Activated naive CD8-positive, alpha-beta T cell treated with anti-CD3 and anti-CD28 coated beads, Interleukin-2, amount 50 U/mL, for 24 hours (primary cell): ENCODE measurements at regions not wholly inside any gene's neighbourhood (a gene's known extent, or its start where the extent isn't known, plus 50 kb on each side); places are given as distances from the start of the nearest gene placed in this dataset.
"Not testable (repeated sequence)": the region's sequence is repeated elsewhere in the genome, so short reads cannot be mapped to it uniquely, and the experiment has no call there.

Experiments
- ATAC-seq: fragments of 150-1000 bp; cut with Tn5 transposase; one replicate; pipeline ENCODE4 v1.10.0; 2021
- DNase-seq: peaks from one replicate; pipeline ENCODE4 v3.0.0; 2021
- H3K27ac Mint-ChIP-seq: one replicate; pipeline ENCODE4 v1.8.0; 2021; ENCODE audit warnings: mild to moderate bottlenecking, mixed read lengths
- H3K27me3 Mint-ChIP-seq: one replicate; pipeline ENCODE4 v1.8.0; 2021; ENCODE audit warnings: mixed read lengths
- H3K36me3 Mint-ChIP-seq: one replicate; pipeline ENCODE4 v1.8.0; 2021; ENCODE audit warnings: low read depth, mixed read lengths
- H3K4me1 Mint-ChIP-seq: one replicate; pipeline ENCODE4 v1.8.0; 2021; ENCODE audit warnings: mixed read lengths
- H3K4me3 Mint-ChIP-seq: one replicate; pipeline ENCODE4 v1.8.0; 2021; ENCODE audit warnings: mild to moderate bottlenecking, moderate library complexity, mixed read lengths
- H3K9me3 Mint-ChIP-seq: one replicate; pipeline ENCODE4 v1.8.0; 2021; ENCODE audit warnings: mixed read lengths

GRCh38 chr3:26460985-26461384 lies 161.6 kb upstream of the LRRC3B start:
- Mint-ChIP-seq H3K4me3 (no peak overlapping the region), H3K9me3 (peaks cover 17% of the 10 kb centered on the region), H3K27ac (no peak overlapping the region), H3K36me3 (no peaks in the 10 kb centered on the region), H3K4me1 (no peaks in the 10 kb centered on the region), H3K27me3 (no peaks in the 10 kb centered on the region)
- ATAC-seq = no peak
- no peak for DNase-seq

- no peaks in the 10 kb centered on the region for H3K4me1 Mint-ChIP-seq
- no peaks in the 10 kb centered on the region for H3K27me3 Mint-ChIP-seq
- no peak overlapping the region for H3K27ac Mint-ChIP-seq
- DNase-seq (no peak), ATAC-seq (no peak)
- peaks cover 15% of the 10 kb centered on the region for H3K9me3 Mint-ChIP-seq
- no peaks in the 10 kb centered on the region for H3K36me3 Mint-ChIP-seq
- H3K4me3 Mint-ChIP-seq = no peak overlapping the region
These were observed 150.2 kb upstream of the LRRC3B start for GRCh38 chr3:26472345-26472744.

- no peak for ATAC-seq
- Mint-ChIP-seq H3K9me3 (peaks cover 10% of the 10 kb centered on the region), H3K4me1 (no peaks in the 10 kb centered on the region), H3K4me3 (no peak overlapping the region), H3K27me3 (no peaks in the 10 kb centered on the region), H3K36me3 (no peaks in the 10 kb centered on the region), H3K27ac (no peak overlapping the region)
- DNase-seq = no peak
These were observed 147.9 kb upstream of the LRRC3B start for GRCh38 chr3:26474706-26475105.

GRCh38 chr3:26480377-26480776 lies 142.2 kb upstream of the LRRC3B start:
- Mint-ChIP-seq H3K27ac (no peak overlapping the region), H3K4me3 (no peak overlapping the region), H3K9me3 (peaks cover 19% of the 10 kb centered on the region), H3K36me3 (no peaks in the 10 kb centered on the region), H3K27me3 (no peaks in the 10 kb centered on the region), H3K4me1 (no peaks in the 10 kb centered on the region)
- ATAC-seq (no peak), DNase-seq (no peak)

GRCh38 chr3:26484140-26484539 lies 138.4 kb upstream of the LRRC3B start:
- Mint-ChIP-seq H3K27ac (no peak overlapping the region), H3K4me1 (no peaks in the 10 kb centered on the region), H3K36me3 (no peaks in the 10 kb centered on the region), H3K27me3 (no peaks in the 10 kb centered on the region), H3K4me3 (no peak overlapping the region), H3K9me3 (peaks cover 20% of the 10 kb centered on the region)
- DNase-seq (no peak), ATAC-seq (no peak)

- H3K36me3 Mint-ChIP-seq = no peaks in the 10 kb centered on the region
- peaks cover 12% of the 10 kb centered on the region for H3K9me3 Mint-ChIP-seq
- DNase-seq (no peak), ATAC-seq (no peak)
- H3K27ac Mint-ChIP-seq = no peak overlapping the region
- no peak overlapping the region for H3K4me3 Mint-ChIP-seq
- no peaks in the 10 kb centered on the region for H3K27me3 Mint-ChIP-seq
- H3K4me1 Mint-ChIP-seq = no peaks in the 10 kb centered on the region
These were observed 124.3 kb upstream of the LRRC3B start for GRCh38 chr3:26498271-26498670.

GRCh38 chr3:26505399-26505798 lies 117.2 kb upstream of the LRRC3B start:
- Mint-ChIP-seq H3K27me3 (no peaks in the 10 kb centered on the region), H3K9me3 (no peaks in the 10 kb centered on the region), H3K36me3 (no peaks in the 10 kb centered on the region), H3K4me3 (no peak overlapping the region), H3K27ac (no peak overlapping the region), H3K4me1 (no peaks in the 10 kb centered on the region)
- DNase-seq = no peak
- ATAC-seq = no peak

GRCh38 chr3:26514445-26515029 lies 108.0 kb upstream of the LRRC3B start:
- not testable (repeated sequence) for DNase-seq, ATAC-seq, H3K4me3 Mint-ChIP-seq, H3K4me1 Mint-ChIP-seq, H3K27ac Mint-ChIP-seq, H3K36me3 Mint-ChIP-seq, H3K27me3 Mint-ChIP-seq
- H3K9me3 Mint-ChIP-seq = peaks cover 17% of the 10 kb centered on the region

GRCh38 chr3:26515351-26515750 lies 107.2 kb upstream of the LRRC3B start:
- DNase-seq (no peak), ATAC-seq (no peak)
- Mint-ChIP-seq H3K36me3 (no peaks in the 10 kb centered on the region), H3K4me1 (no peaks in the 10 kb centered on the region), H3K4me3 (no peak overlapping the region), H3K9me3 (peaks cover 25% of the 10 kb centered on the region), H3K27ac (no peak overlapping the region), H3K27me3 (no peaks in the 10 kb centered on the region)

GRCh38 chr3:26521261-26521660 lies 101.3 kb upstream of the LRRC3B start:
- Mint-ChIP-seq H3K27me3 (no peaks in the 10 kb centered on the region), H3K9me3 (peaks cover 42% of the 10 kb centered on the region), H3K4me3 (no peak overlapping the region), H3K27ac (no peak overlapping the region), H3K36me3 (no peaks in the 10 kb centered on the region), H3K4me1 (no peaks in the 10 kb centered on the region)
- DNase-seq (no peak), ATAC-seq (no peak)

- Mint-ChIP-seq H3K27me3 (no peaks in the 10 kb centered on the region), H3K9me3 (peaks cover 45% of the 10 kb centered on the region), H3K4me3 (no peak overlapping the region)
These were observed 99.7 kb upstream of the LRRC3B start for GRCh38 chr3:26522919-26523318.

GRCh38 chr3:26525013-26525412 lies 97.6 kb upstream of the LRRC3B start:
- H3K27ac Mint-ChIP-seq = no peak overlapping the region
- H3K9me3 Mint-ChIP-seq = peaks cover 38% of the 10 kb centered on the region
- H3K27me3 Mint-ChIP-seq = no peaks in the 10 kb centered on the region
- H3K4me3 Mint-ChIP-seq = no peak overlapping the region
- H3K4me1 Mint-ChIP-seq = no peaks in the 10 kb centered on the region
- no peaks in the 10 kb centered on the region for H3K36me3 Mint-ChIP-seq
- DNase-seq (no peak), ATAC-seq (no peak)

More at GRCh38 chr3:26522919-26523318, 99.7 kb upstream of the LRRC3B start:
- DNase-seq (no peak), ATAC-seq (no peak)
- no peaks in the 10 kb centered on the region for H3K4me1 Mint-ChIP-seq
- no peak overlapping the region for H3K27ac Mint-ChIP-seq
- no peaks in the 10 kb centered on the region for H3K36me3 Mint-ChIP-seq

GRCh38 chr3:26535151-26535550 lies 87.4 kb upstream of the LRRC3B start:
- DNase-seq (no peak), ATAC-seq (no peak)
- no peaks in the 10 kb centered on the region for H3K36me3 Mint-ChIP-seq
- H3K27me3 Mint-ChIP-seq = no peaks in the 10 kb centered on the region
- no peak overlapping the region for H3K4me3 Mint-ChIP-seq
- H3K9me3 Mint-ChIP-seq = peaks cover 14% of the 10 kb centered on the region
- H3K4me1 Mint-ChIP-seq = no peaks in the 10 kb centered on the region
- no peak overlapping the region for H3K27ac Mint-ChIP-seq

GRCh38 chr3:26536955-26537354 lies 85.6 kb upstream of the LRRC3B start:
- no peak overlapping the region for H3K4me3 Mint-ChIP-seq
- peaks cover 13% of the 10 kb centered on the region for H3K9me3 Mint-ChIP-seq
- DNase-seq = no peak
- no peaks in the 10 kb centered on the region for H3K36me3 Mint-ChIP-seq
- H3K27me3 Mint-ChIP-seq = no peaks in the 10 kb centered on the region
- H3K4me1 Mint-ChIP-seq = no peaks in the 10 kb centered on the region
- no peak overlapping the region for H3K27ac Mint-ChIP-seq
- no peak for ATAC-seq

- Mint-ChIP-seq H3K27ac (no peak overlapping the region), H3K27me3 (no peaks in the 10 kb centered on the region), H3K9me3 (peaks cover 12% of the 10 kb centered on the region), H3K36me3 (no peaks in the 10 kb centered on the region), H3K4me3 (no peak overlapping the region), H3K4me1 (no peaks in the 10 kb centered on the region)
- ATAC-seq (no peak), DNase-seq (no peak)
These were observed 72.2 kb upstream of the LRRC3B start for GRCh38 chr3:26550413-26550812.

- no peak for DNase-seq
- H3K9me3 Mint-ChIP-seq = peaks cover 2% of the 10 kb centered on the region
- H3K27ac Mint-ChIP-seq = no peak overlapping the region
- H3K27me3 Mint-ChIP-seq = no peaks in the 10 kb centered on the region
- no peak for ATAC-seq
- H3K4me3 Mint-ChIP-seq = no peak overlapping the region
- H3K4me1 Mint-ChIP-seq = no peaks in the 10 kb centered on the region
- H3K36me3 Mint-ChIP-seq = no peaks in the 10 kb centered on the region
These were observed 65.9 kb upstream of the LRRC3B start for GRCh38 chr3:26556637-26557036.
